Kasumi-1 (cell line): ENCODE measurements at regions not wholly inside any gene's neighbourhood (a gene's known extent, or its start where the extent isn't known, plus 50 kb on each side); places are given as distances from the start of the nearest gene placed in this dataset.

Experiments
- DNase-seq, 2 experiments: peaks; one replicate each; lab custom pipeline; 2025; lab: John Stamatoyannopoulos, UW

DNA sequence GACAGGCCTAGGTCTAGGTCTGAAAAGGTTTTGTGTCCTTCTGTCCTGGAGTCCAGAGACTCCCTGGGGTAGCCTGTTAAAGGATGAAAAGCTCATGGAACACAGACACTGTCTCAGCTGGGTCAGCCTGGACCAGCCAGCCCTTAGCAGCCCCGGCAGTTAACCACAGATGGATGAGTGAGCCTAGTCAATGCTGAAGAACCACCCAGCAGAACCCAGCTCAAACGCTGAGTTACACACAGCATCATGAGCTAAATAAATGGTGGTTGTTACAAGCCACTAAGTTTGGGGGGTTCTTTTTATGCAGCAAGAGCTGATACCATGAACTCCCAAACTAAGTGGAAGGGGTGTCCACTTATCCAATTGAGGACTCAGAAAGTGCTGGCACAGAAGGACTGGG lies 472.8 kb upstream of the PROK2 start:
- DNase-seq: no peak

DNA sequence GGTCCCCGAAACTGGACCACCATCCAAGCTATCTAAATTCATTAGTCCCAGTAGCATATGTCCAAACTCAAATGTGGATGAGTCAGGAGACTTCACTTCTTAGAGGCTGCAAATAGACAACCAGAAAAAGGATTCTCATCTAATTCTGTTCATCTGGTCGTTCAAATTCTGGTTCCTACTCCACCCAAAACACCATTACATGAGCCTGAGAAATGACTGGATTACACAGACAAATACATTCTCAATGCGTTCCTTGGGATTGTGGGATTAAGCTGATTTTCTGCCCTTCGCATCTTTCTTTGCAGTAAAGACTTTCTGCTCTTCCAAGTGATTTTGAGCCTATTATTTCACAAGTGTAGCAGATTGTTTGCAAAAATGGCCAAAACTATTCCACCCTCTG lies 472.3 kb upstream of the PROK2 start:
- no peak for DNase-seq

DNA sequence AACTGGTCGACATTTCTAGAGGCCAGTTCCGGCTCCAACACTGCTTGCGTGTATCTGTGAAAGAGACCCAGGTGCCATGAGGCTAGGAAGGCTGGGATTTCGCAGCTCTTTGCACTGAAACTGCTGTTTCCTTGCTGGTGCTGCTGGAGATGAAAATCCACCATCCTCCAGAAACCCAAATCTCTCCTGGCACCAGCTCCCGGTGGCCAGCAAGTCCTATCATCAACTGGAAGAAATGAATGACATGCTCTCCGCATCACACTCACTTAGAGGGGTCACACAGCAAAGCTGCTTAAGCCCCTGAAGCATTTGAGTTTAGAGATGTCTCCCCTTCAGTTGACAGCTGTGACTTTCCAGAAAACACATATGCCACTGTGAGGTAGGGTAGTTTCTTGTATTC lies 471.8 kb upstream of the PROK2 start:
- DNase-seq: no peak

DNA sequence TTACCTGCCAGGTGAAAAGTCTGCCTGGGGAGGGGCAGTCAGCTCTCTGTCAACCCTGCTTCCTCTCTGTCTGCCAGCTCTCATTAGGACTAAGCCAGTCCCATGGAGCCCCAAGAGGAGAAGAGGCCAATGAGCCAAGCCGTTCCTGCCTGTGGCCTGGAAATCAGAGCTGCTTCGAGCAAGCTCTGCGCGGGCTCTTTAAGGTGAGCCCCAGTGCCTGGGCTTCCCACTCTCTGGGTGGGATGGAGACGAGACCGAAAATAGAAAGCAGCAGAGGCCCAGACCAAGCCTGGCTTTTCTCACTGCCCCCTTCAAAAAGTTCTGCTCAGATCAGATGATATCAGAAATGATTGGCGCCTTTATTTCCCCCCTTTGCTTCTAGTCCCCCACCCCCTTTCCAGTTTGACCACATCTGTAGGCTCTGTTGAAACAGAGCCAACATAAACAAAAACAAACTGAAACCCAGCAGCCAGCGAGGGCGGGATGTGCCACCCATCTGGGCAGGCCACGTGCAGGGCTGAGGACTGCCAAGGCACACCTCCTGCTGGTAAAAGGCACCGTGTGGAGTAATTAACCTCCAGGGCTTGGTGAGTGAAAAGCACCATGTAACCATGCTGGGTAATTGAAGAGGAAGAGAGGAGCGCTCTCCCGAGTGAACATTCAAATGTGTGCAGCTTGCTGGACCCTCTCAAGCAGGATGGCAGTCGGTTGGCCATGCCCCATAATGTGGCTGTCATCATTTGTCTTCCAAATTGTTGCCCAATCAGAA lies 471.0 kb upstream of the PROK2 start:
- no peak for DNase-seq

DNA sequence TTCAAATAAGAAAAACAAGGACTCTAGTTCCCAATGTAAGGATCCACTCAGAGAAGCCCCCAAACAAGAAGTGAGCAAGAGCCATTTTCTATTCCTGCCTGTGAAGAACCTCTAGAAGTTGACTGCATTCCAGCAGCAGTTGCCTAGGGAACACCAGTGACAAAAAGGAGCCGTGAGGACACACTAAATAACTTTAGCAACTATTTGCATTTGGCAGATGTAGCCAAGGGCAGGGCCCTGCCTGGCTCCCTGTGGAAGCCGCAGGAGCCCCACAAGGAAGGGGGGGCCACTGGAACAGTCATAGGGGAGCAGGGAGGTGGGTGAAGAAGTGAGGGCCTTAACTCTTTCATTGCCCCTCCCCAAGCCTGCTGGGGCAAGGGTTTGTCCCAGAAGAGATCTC lies 470.2 kb upstream of the PROK2 start:
- DNase-seq: no peak

DNA sequence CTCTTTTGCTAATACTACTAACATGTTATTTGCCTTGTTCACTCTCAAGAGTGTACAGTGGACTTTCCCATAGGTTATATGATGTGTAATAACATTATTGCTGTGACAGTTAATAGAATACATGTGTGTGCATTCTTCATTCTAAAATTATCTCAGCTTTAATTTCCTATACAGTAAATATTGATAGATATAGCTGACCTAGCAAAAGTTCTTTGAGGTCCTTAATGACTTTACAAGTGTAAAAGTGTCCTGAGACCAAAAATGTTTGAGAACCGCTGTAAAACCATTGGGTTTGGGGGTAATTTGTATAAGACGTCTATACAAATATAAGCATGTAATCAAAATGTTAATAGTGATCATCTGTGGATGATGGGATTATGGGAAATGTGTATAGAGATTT lies 469.5 kb upstream of the PROK2 start:
- DNase-seq: no peak

DNA sequence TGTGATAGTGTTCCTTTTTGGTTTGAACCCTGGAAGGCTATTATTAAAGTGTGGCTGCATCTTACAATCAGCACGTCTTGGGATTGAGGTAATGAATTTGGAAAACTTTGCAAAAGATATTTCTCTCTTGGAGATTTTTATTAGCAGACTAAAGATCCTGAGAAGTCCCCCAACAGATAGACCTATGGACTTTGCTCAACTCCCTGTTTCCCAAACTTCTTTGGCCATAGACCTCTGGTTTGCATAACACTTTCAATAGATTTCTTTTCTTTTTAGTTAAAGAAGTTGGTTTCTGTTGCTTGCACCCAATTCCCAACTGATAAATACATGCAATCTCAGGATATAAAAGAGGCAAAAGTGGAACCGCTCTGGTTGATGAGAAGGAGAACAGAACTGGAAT lies 465.8 kb upstream of the PROK2 start:
- no peak for DNase-seq

DNA sequence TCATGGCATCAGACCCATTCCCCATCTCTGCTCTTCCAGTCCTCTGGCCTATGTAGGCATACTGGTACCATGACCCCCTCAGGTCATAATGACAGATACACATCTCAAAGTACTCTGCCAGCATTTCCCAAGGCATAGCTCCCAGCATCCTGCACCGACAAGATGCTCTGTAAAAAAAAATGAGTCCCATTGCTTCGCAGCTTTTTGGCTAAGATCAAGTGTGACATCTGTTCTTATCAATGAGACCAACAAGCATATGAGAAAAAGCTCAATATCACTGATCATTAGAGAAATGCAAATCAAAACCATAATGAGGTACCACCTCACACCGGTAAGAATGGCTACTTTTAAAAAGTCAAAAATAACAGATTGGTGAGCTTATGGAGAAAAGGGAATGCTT lies 463.9 kb upstream of the PROK2 start:
- no peak for DNase-seq

DNA sequence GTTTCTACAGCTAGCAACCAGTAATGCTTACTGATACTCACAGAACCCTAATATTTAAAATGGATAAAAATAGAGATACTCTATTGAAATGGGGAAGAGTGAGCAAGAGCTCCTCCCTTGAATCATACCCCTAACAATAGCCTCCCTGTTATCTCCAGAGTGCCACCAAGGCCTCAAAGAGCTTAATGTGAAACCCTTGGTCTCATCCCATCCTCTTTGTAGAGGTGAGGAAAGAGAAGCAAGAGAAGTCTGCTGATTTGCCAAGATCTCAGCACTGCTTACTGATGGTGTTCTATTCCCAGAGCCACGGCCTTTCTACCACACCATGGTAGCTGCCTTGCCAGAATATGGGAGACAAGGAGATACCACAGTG lies 463.4 kb upstream of the PROK2 start:
- DNase-seq: no peak

DNA sequence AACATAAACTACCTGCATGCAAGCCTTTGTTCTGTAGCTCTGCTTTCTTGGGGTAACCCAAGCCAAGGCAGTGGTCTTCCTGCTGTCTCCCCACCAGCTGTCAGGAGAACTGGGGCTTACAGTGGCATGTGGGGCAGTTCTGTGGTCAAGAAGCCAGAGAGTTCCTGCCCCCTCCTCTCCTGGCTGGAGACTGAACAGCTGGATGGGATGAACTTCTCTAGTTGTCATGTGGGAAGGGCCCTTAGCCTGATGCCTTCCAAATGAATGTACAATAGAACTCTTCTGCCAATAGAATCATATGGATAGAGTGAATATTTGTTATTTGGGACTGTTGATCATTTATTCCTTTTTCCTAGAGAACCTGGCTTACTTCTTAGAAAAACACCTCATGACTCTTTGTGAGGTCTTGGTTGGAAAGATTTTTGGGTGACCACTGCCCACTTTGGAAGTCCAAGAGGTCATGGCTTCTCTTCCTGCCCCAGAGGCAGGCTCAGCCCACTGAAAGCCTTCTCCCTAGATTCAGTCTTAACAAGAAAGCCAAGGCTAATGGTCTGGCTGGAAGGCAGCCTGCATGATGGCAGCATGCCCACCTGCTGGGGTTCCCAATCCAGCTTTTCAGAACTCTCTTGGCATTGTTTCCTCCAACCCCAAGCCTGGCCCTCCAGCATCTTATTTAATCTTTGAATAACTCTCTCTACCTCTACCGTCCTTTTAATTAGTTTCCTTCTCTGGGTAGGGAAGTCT lies 462.9 kb upstream of the PROK2 start:
- no peak for DNase-seq

DNA sequence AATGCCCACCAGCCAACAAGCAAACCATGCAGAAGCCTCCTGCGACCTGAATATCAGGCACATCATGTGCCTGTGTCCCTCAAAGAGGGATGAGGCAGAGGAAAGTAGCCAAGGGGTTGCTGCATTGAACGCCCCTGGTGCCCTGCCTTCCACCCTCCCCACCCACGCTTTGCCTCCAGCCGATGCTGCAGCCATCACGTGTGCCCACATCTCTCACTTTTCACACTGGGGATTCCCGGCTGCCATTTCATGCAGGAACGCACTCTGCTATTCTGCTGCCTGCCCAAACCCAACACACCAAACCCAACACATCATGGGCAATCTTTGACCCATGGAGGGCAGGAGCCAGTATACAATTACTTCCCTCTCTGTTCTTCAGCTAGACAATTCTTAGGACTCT lies 462.2 kb upstream of the PROK2 start:
- no peak for DNase-seq

DNA sequence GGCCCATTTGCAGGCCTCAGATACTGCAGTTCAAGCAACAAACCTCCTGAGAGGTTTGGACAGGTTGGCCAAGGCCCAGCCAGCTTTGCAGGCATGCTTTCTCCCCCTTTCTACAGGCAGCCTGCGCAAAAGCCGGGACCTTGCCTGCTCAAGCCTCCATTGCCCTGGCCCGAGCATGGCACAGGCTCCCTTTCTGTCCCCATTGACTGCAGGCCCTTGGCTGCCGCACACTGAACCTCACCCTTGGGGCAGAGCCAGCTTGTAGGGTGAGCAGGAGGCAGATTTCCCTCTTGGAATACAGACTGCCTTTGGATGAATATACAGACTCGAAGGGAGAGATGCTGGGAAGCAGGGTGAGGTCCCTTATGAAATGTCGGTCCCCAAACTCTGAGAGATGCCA lies 461.7 kb upstream of the PROK2 start:
- DNase-seq: no peak

DNA sequence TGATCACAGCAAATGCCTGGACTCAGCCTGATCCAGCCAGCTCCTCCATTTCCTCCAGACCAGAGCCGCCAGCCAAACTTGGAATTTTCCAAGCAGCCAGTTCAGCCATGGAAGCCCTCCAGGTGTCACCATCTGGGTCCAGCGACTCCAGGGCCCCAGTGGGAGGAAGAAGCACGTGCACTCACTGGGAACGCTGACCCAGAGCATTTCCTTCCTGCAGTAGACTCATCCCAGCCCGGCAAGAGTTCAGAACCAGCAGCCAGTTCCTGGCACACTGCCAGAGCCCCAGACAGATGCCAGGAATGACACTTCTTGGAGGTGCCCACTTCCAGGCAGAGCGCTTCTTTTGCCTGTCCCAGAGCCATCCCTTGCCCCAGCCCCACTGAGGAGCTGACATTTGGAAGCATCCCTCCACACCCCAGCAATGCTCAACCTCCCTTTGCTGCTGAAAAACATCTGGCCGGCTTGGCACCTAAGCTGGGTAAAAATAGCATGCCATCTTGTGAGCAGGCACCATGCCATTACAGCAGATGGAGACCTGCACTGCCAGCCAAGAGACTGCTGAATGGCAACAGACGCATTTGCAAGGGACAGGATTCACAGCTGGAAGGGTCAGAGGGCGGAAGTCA lies 460.3 kb upstream of the PROK2 start:
- DNase-seq: no peak

DNA sequence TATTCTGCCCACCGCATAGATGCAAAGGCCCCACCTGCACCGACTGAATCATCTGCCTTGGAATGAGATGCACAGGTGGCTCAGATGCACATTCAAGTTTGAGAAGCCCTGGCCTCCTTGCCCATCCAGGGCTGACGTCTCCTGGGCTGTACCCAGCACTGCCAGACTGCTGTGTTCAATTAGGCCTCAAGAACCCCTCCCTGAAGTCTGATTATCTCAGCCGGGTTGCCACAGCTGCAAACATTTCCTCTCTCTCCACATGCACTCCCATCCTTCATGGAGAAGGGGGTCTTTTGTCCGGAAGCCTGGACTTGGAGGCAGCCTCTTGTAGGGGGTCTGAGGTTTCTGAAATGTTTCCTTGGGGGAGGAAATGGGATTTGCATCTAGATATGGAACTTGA lies 459.4 kb upstream of the PROK2 start:
- no peak for DNase-seq

DNA sequence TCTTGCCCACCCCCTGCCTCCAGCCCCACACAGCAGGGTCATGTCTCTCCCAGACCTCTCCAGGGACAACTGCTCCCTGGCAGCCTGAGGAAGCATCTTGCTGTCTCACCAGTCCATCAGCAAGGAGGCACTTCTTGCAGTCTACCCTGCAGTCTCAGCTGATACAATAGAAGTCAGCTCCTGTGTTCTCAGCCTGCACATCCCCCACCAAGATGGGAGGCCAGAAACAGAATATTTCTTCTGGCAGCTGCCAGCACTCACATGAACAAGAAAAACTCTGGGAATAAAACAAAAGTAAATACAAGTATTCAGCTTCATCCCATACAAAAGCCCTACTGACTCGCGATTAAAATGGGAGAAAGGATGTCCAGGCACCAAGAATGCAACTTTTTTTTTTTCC lies 457.4 kb upstream of the PROK2 start:
- DNase-seq: no peak

DNA sequence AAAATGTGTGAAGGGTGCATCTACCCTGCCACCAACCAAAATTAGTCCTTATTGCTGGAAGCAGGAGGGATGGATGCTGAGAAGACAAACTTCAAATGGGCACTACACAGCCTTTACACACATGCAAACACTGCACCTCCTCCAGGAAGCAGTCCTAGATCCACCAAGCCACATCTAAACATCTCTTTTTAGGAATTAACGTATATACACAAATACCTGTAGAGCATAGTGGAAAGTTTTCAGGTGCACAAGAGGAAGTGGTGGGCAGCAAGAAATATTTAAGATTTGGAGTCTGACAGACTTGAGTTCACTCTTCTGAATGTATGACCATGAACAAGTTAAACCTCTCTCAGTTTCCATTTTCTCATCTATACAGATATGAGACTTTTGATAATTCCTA lies 456.6 kb upstream of the PROK2 start:
- no peak for DNase-seq

DNA sequence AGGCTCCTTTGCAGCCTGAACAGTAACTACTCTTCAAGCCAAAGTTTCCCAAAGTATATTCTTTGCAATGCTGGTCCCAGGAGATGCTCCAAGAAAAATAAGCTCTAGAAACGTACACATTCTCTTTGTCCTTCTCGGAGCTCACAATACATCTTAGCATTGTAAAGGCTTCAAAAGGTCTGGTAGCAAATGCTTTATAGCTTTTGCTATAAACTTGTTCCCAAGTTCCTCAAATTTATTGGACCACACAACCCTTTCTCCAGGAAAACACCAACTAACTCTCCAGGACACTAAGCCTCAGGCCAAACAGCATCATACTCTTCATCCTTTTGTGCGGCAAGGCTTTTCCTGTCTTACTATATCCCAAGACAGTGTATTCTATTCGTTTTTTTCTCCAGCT lies 455.6 kb upstream of the PROK2 start:
- DNase-seq: no peak

DNA sequence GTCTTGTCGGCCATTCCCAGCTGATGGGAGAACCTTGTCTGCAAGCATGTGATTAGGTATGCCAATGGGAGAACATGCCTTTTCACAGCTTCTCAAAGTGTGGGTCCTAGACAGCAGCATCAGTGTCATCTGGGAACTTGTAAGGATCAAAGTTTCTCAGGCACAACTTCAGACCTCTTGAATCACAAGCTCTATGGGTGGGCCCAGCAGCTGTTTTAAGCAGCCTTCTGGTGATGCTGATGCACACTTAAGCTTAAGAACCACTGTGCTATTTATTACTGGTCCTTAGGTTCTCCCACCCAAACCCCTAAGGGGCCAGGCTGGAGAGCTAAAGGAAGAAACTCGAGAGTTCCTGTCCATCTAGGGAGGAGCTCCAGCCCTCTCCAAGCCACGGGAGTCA lies 453.9 kb upstream of the PROK2 start:
- no peak for DNase-seq

DNA sequence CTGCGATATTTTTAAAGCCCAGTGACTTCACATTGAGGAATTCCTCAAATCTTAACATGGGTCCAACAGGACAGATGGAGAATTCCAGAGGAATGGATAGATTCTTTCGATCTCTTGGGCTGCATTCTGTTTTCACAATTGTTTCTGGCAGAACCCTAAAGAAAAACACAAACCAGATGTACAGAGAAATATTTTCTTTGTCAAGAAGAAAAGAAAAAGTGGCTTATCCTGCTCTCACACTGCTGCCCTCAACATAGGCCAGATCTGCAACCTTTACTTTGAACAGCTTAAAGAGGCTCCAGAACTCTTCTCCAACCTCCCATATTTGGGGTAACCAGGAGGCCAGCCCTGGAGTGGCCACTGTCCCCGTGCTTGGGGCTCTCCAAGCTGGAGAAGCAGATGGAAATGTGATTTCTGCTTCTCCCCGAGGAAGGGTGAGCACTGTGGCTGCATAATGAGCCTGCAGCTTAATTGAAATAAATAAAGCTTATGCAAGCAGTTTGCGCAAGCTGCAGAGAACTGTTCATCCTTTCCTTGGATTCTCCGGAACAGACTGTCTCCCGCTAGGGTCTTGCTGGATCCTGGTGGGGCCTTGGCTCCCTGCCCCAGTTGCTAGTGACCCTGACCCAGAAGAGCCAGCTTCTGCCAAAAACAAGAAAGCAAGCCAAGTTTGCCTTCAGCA lies 453.2 kb upstream of the PROK2 start:
- DNase-seq: no peak

DNA sequence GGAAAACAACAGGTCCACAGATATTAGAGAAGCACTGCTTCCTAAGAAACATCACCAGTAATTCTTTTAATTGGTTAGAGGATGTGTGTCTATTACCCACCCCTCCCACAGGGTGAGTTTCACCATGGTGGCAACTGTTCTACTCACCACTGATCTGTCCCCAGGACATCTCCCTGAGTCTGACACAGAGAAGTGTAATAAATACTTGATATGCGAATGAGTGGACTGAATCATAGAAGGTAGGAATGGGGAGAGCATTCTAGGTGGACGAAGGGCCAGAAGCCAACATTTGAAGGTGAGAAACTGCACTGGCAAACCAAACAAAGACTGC lies 452.7 kb upstream of the PROK2 start:
- no peak for DNase-seq

DNA sequence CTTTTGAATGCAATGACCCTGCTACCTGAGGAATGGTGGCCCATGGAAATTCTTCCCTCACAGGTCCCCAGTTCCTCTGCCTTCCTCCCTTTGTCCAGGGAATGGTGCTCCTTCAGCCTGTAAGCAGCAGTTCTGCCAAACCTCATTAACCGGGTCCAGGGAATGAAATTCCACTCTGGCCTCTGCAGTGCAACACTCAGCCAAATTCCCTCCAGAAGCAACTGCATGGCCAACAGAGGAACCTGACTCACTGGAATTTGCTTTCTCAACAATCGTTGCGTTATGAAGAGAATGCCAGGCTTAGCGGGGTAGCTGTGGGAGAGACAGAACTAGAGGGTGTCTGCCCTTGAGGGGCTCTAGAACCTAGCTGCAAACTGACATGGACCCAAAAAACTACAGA lies 449.4 kb upstream of the PROK2 start:
- DNase-seq: no peak

DNA sequence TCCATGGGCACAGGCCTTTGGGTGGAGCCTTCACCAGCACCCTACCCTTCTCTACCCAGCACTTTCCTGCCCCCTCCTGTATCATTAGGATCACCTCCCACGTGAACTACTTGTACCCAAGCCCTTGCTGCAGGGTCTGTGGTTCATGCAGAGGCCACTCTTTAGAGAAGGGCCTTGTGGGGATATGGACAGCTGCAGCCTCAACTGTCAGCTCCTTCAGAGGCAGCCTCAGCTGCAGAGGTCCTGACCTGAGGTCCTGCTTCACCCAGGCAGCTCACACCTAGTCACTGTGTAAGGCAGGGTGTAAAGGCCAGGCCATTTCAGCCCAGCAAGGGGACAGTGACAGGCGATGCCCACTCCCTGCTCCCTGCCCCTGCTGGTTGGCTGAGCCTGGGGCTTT lies 448.6 kb upstream of the PROK2 start:
- DNase-seq: no peak

DNA sequence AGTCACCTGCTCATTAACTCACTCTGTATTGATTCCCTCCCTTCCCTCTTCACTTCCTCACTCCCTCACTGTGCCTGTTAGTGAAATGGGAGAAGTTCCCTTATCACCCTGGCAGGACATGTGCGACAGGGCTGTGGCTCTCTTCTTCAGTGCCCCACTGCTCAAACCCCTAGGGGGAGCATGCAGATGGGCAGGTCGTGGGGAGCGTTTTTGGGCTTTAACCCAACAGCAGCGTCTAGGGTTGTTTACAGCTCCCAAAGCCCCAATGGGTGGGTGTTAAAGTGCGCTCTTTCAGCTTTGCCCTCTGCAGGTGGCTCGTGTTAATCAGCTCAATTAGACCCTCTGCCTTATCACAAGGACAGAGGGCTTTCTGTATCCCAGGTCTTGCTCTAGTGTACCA lies 447.8 kb upstream of the PROK2 start:
- peak in 1 of 2 experiments; percentile 5 for DNase-seq
